ENCODE measurements at regions not wholly inside any gene's neighbourhood (a gene's known extent, or its start where the extent isn't known, plus 50 kb on each side); places are given as distances from the start of the nearest gene placed in this dataset.

DNA sequence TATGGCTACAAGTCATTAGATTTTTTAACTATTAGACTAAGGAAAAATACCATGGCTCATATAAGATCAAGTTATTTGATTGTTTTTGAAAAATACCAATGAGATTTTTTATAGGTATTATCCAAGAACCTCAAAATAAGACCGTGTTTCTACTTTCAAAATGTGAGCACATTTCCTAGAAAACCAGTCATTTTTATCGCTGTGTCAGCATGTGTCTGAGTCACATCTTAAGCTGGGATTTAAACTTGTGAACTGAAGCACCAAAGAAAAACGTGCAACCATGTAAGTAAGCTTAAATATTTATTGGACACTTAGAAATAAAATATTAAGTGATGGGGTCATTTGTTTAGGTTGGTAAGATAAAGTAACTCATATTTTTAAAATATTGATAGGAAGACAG, 1676.0 kb upstream of the NUDT12 start:
- no peak for TF ChIP-seq GLIS3 (CRISPR knock-in tag; IDR thresholded peaks at IDR 0.05)
- TF ChIP-seq ARNTL (CRISPR knock-in tag; IDR thresholded peaks at IDR 0.05; ENCODE audit: borderline replicate concordance, low read depth) = no peak
- TF ChIP-seq ZC3H10 (CRISPR knock-in tag; IDR thresholded peaks at IDR 0.05) = no peak
- ATAC-seq = no peak

DNA sequence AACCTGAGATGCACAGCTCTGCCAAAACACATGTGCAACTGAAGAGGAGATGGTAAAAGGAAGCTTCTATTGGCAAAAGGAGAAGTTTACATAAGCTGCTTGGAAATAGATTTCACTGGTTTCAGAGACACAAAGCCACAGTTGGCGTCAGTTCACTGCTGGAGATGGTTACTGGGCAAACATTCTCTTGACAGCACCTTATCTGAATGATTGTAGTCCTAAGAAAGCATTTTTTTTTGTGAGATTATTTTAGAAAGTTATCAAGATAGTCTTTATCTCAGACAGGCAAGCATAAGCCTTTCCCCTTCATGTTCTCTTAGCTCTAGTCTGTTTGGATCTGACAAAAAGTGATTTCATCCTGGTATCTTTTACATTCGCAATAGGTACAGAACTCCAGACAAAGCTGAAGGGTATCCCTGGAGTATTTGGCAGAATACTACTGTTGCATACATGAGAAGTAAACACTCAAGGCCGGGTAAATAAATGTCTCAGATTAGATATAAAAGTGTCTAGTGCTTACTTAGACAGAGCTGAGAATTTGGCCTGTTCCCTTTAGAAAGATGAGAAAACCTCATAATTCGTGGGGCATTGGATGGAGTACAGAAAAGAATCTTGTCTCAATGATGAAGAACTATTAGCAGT, 1668.0 kb upstream of the NUDT12 start:
- TF ChIP-seq ZNF8 (CRISPR knock-in tag; IDR thresholded peaks at IDR 0.05) (no peak), RARB (CRISPR knock-in tag; IDR thresholded peaks at IDR 0.05) (no peak), SNAI2 (CRISPR knock-in tag; IDR thresholded peaks at IDR 0.05) (no peak), ZFP3 (CRISPR knock-in tag; IDR thresholded peaks at IDR 0.05) (no peak), BACH2 (CRISPR knock-in tag; IDR thresholded peaks at IDR 0.05; ENCODE audit: borderline replicate concordance) (no peak), GLIS3 (CRISPR knock-in tag; IDR thresholded peaks at IDR 0.05) (no peak), ZFP30 (CRISPR knock-in tag; IDR thresholded peaks at IDR 0.05) (no peak), PPARA (CRISPR knock-in tag; IDR thresholded peaks at IDR 0.05; ENCODE audit: borderline replicate concordance) (no peak), ISL1 (CRISPR knock-in tag; IDR thresholded peaks at IDR 0.05) (no peak), ESRRG (CRISPR knock-in tag; IDR thresholded peaks at IDR 0.05) (no peak)
- TF ChIP-seq, protein P1, sequence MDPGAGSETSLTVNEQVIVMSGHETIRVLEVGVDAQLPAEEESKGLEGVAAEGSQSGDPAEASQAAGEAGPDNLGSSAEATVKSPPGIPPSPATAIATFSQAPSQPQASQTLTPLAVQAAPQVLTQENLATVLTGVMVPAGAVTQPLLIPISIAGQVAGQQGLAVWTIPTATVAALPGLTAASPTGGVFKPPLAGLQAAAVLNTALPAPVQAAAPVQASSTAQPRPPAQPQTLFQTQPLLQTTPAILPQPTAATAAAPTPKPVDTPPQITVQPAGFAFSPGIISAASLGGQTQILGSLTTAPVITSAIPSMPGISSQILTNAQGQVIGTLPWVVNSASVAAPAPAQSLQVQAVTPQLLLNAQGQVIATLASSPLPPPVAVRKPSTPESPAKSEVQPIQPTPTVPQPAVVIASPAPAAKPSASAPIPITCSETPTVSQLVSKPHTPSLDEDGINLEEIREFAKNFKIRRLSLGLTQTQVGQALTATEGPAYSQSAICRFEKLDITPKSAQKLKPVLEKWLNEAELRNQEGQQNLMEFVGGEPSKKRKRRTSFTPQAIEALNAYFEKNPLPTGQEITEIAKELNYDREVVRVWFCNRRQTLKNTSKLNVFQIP (CRISPR knock-in tag; IDR thresholded peaks at IDR 0.05; ENCODE audit: borderline replicate concordance, low read depth) = no peak
- no peak for ATAC-seq

DNA sequence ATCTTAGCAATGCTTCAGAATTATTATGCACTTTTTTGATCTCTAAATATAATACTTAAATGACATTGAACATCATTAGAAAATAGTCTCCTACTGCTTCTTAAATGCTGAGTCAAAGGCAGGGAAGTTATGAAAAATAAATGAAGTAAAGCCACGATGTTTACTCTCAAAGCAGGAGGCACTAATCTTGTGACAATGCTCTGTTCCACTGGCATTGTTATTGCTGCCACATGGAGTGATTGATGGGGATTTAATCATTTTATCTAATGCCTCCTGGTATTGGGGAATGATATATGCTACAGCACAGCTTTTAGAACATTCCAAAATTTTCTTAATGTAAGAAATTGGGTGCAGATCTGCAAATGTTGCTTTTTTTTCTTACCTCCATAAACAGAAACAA, 1655.4 kb upstream of the NUDT12 start:
- no peak for ATAC-seq
- TF ChIP-seq ZFP3 (CRISPR knock-in tag; IDR thresholded peaks at IDR 0.05) (no peak), BACH2 (CRISPR knock-in tag; IDR thresholded peaks at IDR 0.05; ENCODE audit: borderline replicate concordance) (no peak), ARNTL (CRISPR knock-in tag; IDR thresholded peaks at IDR 0.05; ENCODE audit: borderline replicate concordance, low read depth) (no peak), TOX (CRISPR knock-in tag; IDR thresholded peaks at IDR 0.05; ENCODE audit: borderline replicate concordance) (no peak), ZNF70 (CRISPR knock-in tag; IDR thresholded peaks at IDR 0.05) (no peak), ISL1 (CRISPR knock-in tag; IDR thresholded peaks at IDR 0.05) (no peak), ZC3H10 (CRISPR knock-in tag; IDR thresholded peaks at IDR 0.05) (no peak), ZNF8 (CRISPR knock-in tag; IDR thresholded peaks at IDR 0.05) (no peak), RARB (CRISPR knock-in tag; IDR thresholded peaks at IDR 0.05) (no peak), TCF4 (CRISPR knock-in tag; IDR thresholded peaks at IDR 0.05; ENCODE audit: borderline replicate concordance) (no peak)
- TF ChIP-seq, protein P2, sequence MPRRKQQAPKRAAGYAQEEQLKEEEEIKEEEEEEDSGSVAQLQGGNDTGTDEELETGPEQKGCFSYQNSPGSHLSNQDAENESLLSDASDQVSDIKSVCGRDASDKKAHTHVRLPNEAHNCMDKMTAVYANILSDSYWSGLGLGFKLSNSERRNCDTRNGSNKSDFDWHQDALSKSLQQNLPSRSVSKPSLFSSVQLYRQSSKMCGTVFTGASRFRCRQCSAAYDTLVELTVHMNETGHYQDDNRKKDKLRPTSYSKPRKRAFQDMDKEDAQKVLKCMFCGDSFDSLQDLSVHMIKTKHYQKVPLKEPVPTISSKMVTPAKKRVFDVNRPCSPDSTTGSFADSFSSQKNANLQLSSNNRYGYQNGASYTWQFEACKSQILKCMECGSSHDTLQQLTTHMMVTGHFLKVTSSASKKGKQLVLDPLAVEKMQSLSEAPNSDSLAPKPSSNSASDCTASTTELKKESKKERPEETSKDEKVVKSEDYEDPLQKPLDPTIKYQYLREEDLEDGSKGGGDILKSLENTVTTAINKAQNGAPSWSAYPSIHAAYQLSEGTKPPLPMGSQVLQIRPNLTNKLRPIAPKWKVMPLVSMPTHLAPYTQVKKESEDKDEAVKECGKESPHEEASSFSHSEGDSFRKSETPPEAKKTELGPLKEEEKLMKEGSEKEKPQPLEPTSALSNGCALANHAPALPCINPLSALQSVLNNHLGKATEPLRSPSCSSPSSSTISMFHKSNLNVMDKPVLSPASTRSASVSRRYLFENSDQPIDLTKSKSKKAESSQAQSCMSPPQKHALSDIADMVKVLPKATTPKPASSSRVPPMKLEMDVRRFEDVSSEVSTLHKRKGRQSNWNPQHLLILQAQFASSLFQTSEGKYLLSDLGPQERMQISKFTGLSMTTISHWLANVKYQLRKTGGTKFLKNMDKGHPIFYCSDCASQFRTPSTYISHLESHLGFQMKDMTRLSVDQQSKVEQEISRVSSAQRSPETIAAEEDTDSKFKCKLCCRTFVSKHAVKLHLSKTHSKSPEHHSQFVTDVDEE (CRISPR knock-in tag; IDR thresholded peaks at IDR 0.05) = no peak
- TF ChIP-seq, protein P3, sequence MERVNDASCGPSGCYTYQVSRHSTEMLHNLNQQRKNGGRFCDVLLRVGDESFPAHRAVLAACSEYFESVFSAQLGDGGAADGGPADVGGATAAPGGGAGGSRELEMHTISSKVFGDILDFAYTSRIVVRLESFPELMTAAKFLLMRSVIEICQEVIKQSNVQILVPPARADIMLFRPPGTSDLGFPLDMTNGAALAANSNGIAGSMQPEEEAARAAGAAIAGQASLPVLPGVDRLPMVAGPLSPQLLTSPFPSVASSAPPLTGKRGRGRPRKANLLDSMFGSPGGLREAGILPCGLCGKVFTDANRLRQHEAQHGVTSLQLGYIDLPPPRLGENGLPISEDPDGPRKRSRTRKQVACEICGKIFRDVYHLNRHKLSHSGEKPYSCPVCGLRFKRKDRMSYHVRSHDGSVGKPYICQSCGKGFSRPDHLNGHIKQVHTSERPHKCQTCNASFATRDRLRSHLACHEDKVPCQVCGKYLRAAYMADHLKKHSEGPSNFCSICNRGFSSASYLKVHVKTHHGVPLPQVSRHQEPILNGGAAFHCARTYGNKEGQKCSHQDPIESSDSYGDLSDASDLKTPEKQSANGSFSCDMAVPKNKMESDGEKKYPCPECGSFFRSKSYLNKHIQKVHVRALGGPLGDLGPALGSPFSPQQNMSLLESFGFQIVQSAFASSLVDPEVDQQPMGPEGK (CRISPR knock-in tag; IDR thresholded peaks at IDR 0.05; ENCODE audit: borderline replicate concordance) = no peak

DNA sequence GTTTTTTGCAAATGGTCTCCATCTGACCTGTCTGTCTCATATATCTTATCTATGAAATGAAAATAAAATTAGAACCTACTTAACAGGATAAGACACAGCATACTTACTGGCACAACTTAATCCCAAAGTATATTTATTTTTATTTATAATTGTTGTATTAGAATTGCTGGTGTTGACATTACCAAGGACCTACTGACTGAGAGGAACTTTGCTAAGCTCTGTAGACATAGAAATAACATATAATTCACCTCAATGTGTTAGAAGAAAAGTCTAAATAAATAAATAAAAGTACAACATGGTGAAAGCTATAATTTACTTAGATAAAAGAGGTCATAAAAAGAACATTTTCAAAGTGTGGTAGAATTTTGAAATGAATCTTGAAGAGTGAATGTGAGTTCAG, 1650.5 kb upstream of the NUDT12 start:
- no peak for ATAC-seq
- TF ChIP-seq, protein P2 (CRISPR knock-in tag; IDR thresholded peaks at IDR 0.05) = no peak
- TF ChIP-seq, protein P4, sequence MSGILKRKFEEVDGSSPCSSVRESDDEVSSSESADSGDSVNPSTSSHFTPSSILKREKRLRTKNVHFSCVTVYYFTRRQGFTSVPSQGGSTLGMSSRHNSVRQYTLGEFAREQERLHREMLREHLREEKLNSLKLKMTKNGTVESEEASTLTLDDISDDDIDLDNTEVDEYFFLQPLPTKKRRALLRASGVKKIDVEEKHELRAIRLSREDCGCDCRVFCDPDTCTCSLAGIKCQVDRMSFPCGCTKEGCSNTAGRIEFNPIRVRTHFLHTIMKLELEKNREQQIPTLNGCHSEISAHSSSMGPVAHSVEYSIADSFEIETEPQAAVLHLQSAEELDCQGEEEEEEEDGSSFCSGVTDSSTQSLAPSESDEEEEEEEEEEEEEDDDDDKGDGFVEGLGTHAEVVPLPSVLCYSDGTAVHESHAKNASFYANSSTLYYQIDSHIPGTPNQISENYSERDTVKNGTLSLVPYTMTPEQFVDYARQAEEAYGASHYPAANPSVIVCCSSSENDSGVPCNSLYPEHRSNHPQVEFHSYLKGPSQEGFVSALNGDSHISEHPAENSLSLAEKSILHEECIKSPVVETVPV (CRISPR knock-in tag; IDR thresholded peaks at IDR 0.05) = no peak
- TF ChIP-seq SNAI2 (CRISPR knock-in tag; IDR thresholded peaks at IDR 0.05) = no peak
- TF ChIP-seq ESRRG (CRISPR knock-in tag; IDR thresholded peaks at IDR 0.05) = no peak
- TF ChIP-seq ZNF565 (CRISPR knock-in tag; conservative IDR thresholded peaks at IDR 0.05; ENCODE audit: low read depth) = no peak
- no peak for TF ChIP-seq ARNTL (CRISPR knock-in tag; IDR thresholded peaks at IDR 0.05; ENCODE audit: borderline replicate concordance, low read depth)
- no peak for TF ChIP-seq BACH2 (CRISPR knock-in tag; IDR thresholded peaks at IDR 0.05; ENCODE audit: borderline replicate concordance)
- TF ChIP-seq CSDC2 (CRISPR knock-in tag; IDR thresholded peaks at IDR 0.05) = no peak
- TF ChIP-seq, protein P5, sequence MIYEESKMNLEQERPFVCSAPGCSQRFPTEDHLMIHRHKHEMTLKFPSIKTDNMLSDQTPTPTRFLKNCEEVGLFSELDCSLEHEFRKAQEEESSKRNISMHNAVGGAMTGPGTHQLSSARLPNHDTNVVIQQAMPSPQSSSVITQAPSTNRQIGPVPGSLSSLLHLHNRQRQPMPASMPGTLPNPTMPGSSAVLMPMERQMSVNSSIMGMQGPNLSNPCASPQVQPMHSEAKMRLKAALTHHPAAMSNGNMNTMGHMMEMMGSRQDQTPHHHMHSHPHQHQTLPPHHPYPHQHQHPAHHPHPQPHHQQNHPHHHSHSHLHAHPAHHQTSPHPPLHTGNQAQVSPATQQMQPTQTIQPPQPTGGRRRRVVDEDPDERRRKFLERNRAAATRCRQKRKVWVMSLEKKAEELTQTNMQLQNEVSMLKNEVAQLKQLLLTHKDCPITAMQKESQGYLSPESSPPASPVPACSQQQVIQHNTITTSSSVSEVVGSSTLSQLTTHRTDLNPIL (CRISPR knock-in tag; IDR thresholded peaks at IDR 0.05; ENCODE audit: low read depth) = no peak
- TF ChIP-seq RARB (CRISPR knock-in tag; IDR thresholded peaks at IDR 0.05) = no peak
- TF ChIP-seq TCF4 (CRISPR knock-in tag; IDR thresholded peaks at IDR 0.05; ENCODE audit: borderline replicate concordance) = no peak
- no peak for TF ChIP-seq ZFP30 (CRISPR knock-in tag; IDR thresholded peaks at IDR 0.05)
